BE2C (cell line): ENCODE measurements at regions not wholly inside any gene's neighbourhood (a gene's known extent, or its start where the extent isn't known, plus 50 kb on each side); places are given as distances from the start of the nearest gene placed in this dataset.

Experiments
- DNase-seq: peaks from one replicate; pipeline ENCODE4 v3.0.0-alpha.2; 2020
- H3K27me3 ChIP-seq: fragments of 250-450 bp; sonication (Bioruptor Pico); 2 replicates; pipeline ENCODE4 v1.5.1; 2020; ENCODE audit warnings: mild to moderate bottlenecking
- H3K36me3 ChIP-seq: fragments of 250-450 bp; sonication (Bioruptor Pico); 2 replicates; pipeline ENCODE4 v1.5.1; 2020; ENCODE audit warnings: mild to moderate bottlenecking
- H3K4me1 ChIP-seq: fragments of 250-450 bp; sonication (Bioruptor Pico); 2 replicates; pipeline ENCODE4 v1.5.1; 2020
- H3K4me3 ChIP-seq: 2 replicates; pipeline ENCODE4 v1.5.1; 2011; ENCODE audit warnings: low read depth, low read length
- H3K9me3 ChIP-seq: fragments of 250-450 bp; sonication (Bioruptor Pico); 2 replicates; pipeline ENCODE4 v1.5.1; 2020
- CTCF ChIP-seq: IDR thresholded peaks from 2 replicates; pipeline ENCODE4 v1.5.1; 2012; ENCODE audit warnings: mild to moderate bottlenecking, low read depth, low read length

- H3K4me3 ChIP-seq = no peak overlapping the region
- no peak for TF ChIP-seq CTCF
Measured at GRCh38 chr4:163948920-163949455, 454.5 kb downstream of the TMA16 start.

GRCh38 chr4:163949976-163950601 is 455.6 kb downstream of the TMA16 start:
- TF ChIP-seq CTCF = no peak
- Histone ChIP-seq H3K4me3 (no peak overlapping the region), H3K9me3 (no peaks in the 10 kb centered on the region), H3K36me3 (no peaks in the 10 kb centered on the region), H3K4me1 (no peaks in the 10 kb centered on the region), H3K27me3 (no peaks in the 10 kb centered on the region)
- peak; percentile 3 for DNase-seq

More at GRCh38 chr4:163948920-163949455, 454.5 kb downstream of the TMA16 start:
- no peaks in the 10 kb centered on the region for H3K27me3 ChIP-seq
- DNase-seq = no peak
- no peaks in the 10 kb centered on the region for H3K36me3 ChIP-seq
- no peaks in the 10 kb centered on the region for H3K4me1 ChIP-seq
- H3K9me3 ChIP-seq = no peaks in the 10 kb centered on the region

GRCh38 chr4:163955288-163955687 is 460.8 kb downstream of the TMA16 start:
- no peak for TF ChIP-seq CTCF
- no peaks in the 10 kb centered on the region for H3K27me3 ChIP-seq
- H3K4me3 ChIP-seq = no peak overlapping the region
- H3K4me1 ChIP-seq = no peaks in the 10 kb centered on the region
- DNase-seq = no peak
- H3K36me3 ChIP-seq = no peaks in the 10 kb centered on the region
- no peaks in the 10 kb centered on the region; the same call in 1 of the 2 replicates for H3K9me3 ChIP-seq

- DNase-seq = no peak
- H3K4me1 ChIP-seq = no peaks in the 10 kb centered on the region
- no peak overlapping the region for H3K4me3 ChIP-seq
- no peak for TF ChIP-seq CTCF
- no peaks in the 10 kb centered on the region for H3K27me3 ChIP-seq
- H3K36me3 ChIP-seq = no peaks in the 10 kb centered on the region
- no peaks in the 10 kb centered on the region; the same call in 1 of the 2 replicates for H3K9me3 ChIP-seq
Measured at GRCh38 chr4:163958751-163959150, 464.3 kb downstream of the TMA16 start.

- no peak for TF ChIP-seq CTCF
- Histone ChIP-seq H3K27me3 (no peaks in the 10 kb centered on the region), H3K9me3 (no peaks in the 10 kb centered on the region; the same call in 1 of the 2 replicates), H3K4me1 (no peaks in the 10 kb centered on the region), H3K36me3 (no peaks in the 10 kb centered on the region), H3K4me3 (no peak overlapping the region)
- no peak for DNase-seq
Measured at GRCh38 chr4:163959932-163960331, 465.4 kb downstream of the TMA16 start.

- Histone ChIP-seq H3K4me3 (no peak overlapping the region), H3K27me3 (no peaks in the 10 kb centered on the region), H3K36me3 (no peaks in the 10 kb centered on the region), H3K4me1 (no peaks in the 10 kb centered on the region), H3K9me3 (no peaks in the 10 kb centered on the region)
- no peak for DNase-seq
- TF ChIP-seq CTCF = no peak
Measured at GRCh38 chr4:163966612-163967011, 472.1 kb downstream of the TMA16 start.
